Left renal cortex interstitium (tissue), 4 donors: ENCODE measurements at regions not wholly inside any gene's neighbourhood (a gene's known extent, or its start where the extent isn't known, plus 50 kb on each side); places are given as distances from the start of the nearest gene placed in this dataset.

Experiments
- DNase-seq, 4 donors: peaks; one replicate each; pipeline ENCODE4 v3.0.0-alpha.2; 2013; ENCODE audit warnings: low read depth in 4 of 4, low spot score in 2 of 4, missing footprints in 1 of 4

GRCh38 chr6:165091121-165091785 lies 218.2 kb downstream of the C6orf118 start:
- DNase-seq, result no peak

- DNase-seq, result no peak
Observed at GRCh38 chr6:165090242-165090641, 219.2 kb downstream of the C6orf118 start.

- DNase-seq, result no peak
Observed at GRCh38 chr6:165086814-165087213, 222.6 kb downstream of the C6orf118 start.

- no peak for DNase-seq
Observed at GRCh38 chr6:165082636-165083035, 226.8 kb downstream of the C6orf118 start.

GRCh38 chr6:165081944-165082532 lies 227.4 kb downstream of the C6orf118 start:
- no peak for DNase-seq

- DNase-seq, result no peak
Observed at GRCh38 chr6:165077876-165078275, 231.5 kb downstream of the C6orf118 start.

GRCh38 chr6:165071906-165072305 lies 237.5 kb downstream of the C6orf118 start:
- DNase-seq, result no peak

GRCh38 chr6:165060720-165061119 lies 248.7 kb downstream of the C6orf118 start:
- DNase-seq, result no peak

GRCh38 chr6:165059032-165059431 lies 250.4 kb downstream of the C6orf118 start:
- DNase-seq, result no peak

- no peak for DNase-seq
Observed at GRCh38 chr6:165056292-165056691, 253.1 kb downstream of the C6orf118 start.

GRCh38 chr6:165055231-165055630 lies 254.2 kb downstream of the C6orf118 start:
- DNase-seq, result no peak

- no peak for DNase-seq
Observed at GRCh38 chr6:165052561-165053480, 256.6 kb downstream of the C6orf118 start.

- DNase-seq, result no peak
Observed at GRCh38 chr6:165049362-165049761, 260.0 kb downstream of the C6orf118 start.

GRCh38 chr6:165047952-165048351 lies 261.5 kb downstream of the C6orf118 start:
- DNase-seq, result no peak

GRCh38 chr6:165045631-165046030 lies 263.8 kb downstream of the C6orf118 start:
- DNase-seq, result no peak

- DNase-seq, result no peak
Observed at GRCh38 chr6:165042912-165043311, 266.5 kb downstream of the C6orf118 start.

GRCh38 chr6:165040440-165040839 lies 269.0 kb downstream of the C6orf118 start:
- DNase-seq, result no peak

- DNase-seq, result no peak
Observed at GRCh38 chr6:165034271-165034741, 275.1 kb downstream of the C6orf118 start.

- DNase-seq, result no peak
Observed at GRCh38 chr6:165031502-165031901, 277.9 kb downstream of the C6orf118 start.

GRCh38 chr6:165025040-165025439 lies 284.4 kb downstream of the C6orf118 start:
- no peak for DNase-seq

- no peak for DNase-seq
Observed at GRCh38 chr6:165019681-165020080, 289.7 kb downstream of the C6orf118 start.
